GM13977 (cell line): ENCODE measurements at regions not wholly inside any gene's neighbourhood (a gene's known extent, or its start where the extent isn't known, plus 50 kb on each side); places are given as distances from the start of the nearest gene placed in this dataset.

ENCODE experiments used
- DNase-seq: peaks from one replicate; pipeline ENCODE4 v3.0.0; 2012; ENCODE audit warnings: low spot score
- in situ Hi-C: fragments of 300-500 bp; cut with MboI; formaldehyde crosslinking; loops from one replicate; pipeline ENCODE4 v1.12.0; 2022; ENCODE audit warnings: low sequenced_read_pairs, low pct_unique_long_range_greater_than_20kb, mixed read lengths, inconsistent platforms; ENCODE audit not compliant: unreplicated experiment
- TF ChIP-seq, protein P1 (sequence below): IDR thresholded peaks from 2 replicates; pipeline ENCODE4 v1.5.1; 2012; ENCODE audit warnings: mild to moderate bottlenecking, control low read depth; ENCODE audit not compliant: insufficient read depth; ENCODE audit errors: extremely low read depth, missing control alignments

DNA sequence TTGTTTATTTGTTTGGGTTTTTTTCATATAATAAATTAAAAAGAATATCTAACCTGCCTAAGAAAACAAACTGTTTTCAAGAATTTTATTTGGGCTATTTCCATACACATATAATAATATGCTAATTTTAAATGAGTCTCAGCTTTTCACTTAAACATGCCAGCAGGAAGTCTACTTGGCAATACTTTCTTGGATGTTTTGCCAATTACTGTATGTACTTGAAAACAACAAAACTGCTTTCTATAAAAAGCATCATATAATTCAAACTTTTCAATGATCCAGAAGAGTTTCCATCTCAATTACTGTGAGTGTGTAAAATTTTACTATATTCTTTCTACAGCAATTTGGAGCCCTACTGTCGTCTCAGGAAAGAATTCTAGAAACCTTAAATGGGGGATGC lies 961.2 kb downstream of the PCDH17 start:
- in situ Hi-C loops, result no loop called here
- no peak for DNase-seq

DNA sequence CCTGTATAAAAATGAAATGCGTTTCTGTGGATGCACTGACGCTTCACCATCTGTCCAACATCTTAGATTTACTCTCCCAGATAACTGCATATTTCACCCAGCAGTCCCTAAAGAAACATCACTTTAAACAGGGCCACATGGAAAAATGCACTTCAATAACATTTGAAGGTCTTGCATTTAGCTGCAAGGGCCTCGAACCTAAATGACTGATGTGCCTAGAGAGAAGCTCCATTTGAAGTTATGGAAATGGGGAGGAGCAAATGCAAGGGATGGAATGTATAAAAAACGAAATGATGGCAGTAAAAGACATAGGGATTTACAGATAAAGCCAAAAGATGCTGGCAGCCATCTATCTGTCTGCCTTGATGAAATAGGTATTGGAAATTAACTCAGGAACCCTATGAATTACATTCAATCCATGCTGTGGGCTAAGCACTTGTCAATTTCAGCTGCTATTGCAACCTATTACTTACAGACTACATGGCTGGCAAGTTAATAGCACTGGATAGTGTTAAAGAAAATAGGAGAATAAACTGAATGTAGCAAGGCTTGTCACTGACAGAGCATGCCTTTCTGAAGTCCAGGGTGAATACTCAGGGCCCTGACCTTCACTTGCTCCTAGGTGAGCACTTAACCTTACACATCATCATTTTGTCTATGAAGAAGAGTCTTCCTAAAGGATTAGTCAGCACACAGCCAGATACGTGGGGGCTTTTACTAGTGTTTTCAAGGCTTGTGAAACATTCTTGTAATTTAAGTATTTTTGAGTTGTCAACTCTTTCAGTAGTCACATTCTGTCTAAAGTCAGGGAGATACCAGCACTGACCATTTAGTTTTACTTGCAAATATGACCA lies 963.4 kb downstream of the PCDH17 start:
- in situ Hi-C loops, result no loop called here
- DNase-seq, result no peak
- TF ChIP-seq, protein P1, sequence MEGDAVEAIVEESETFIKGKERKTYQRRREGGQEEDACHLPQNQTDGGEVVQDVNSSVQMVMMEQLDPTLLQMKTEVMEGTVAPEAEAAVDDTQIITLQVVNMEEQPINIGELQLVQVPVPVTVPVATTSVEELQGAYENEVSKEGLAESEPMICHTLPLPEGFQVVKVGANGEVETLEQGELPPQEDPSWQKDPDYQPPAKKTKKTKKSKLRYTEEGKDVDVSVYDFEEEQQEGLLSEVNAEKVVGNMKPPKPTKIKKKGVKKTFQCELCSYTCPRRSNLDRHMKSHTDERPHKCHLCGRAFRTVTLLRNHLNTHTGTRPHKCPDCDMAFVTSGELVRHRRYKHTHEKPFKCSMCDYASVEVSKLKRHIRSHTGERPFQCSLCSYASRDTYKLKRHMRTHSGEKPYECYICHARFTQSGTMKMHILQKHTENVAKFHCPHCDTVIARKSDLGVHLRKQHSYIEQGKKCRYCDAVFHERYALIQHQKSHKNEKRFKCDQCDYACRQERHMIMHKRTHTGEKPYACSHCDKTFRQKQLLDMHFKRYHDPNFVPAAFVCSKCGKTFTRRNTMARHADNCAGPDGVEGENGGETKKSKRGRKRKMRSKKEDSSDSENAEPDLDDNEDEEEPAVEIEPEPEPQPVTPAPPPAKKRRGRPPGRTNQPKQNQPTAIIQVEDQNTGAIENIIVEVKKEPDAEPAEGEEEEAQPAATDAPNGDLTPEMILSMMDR, result no peak

More for the DNA sequence above, 961.2 kb downstream of the PCDH17 start:
- TF ChIP-seq, protein P1, result no peak

DNA sequence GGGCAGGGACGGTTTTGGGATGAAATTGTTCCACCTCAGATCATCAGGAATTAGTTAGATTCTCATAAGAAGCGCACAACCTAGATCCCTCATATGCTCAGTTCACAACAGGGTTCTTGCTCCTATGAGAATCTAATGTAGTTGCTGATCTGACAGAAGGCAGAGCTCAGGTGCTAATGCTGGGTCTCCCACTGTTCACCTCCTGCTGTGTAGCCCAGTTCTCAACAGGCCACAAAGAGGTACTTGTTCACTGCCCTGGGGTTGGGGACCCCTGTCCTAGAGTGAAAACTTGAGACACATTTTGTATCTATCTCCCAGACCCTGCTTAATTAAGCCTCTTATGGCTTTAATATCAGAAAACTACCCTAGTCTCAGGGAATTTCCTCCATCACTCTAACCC lies 966.0 kb downstream of the PCDH17 start:
- TF ChIP-seq, protein P1, result no peak
- no peak for DNase-seq
- in situ Hi-C loops, result no loop called here

DNA sequence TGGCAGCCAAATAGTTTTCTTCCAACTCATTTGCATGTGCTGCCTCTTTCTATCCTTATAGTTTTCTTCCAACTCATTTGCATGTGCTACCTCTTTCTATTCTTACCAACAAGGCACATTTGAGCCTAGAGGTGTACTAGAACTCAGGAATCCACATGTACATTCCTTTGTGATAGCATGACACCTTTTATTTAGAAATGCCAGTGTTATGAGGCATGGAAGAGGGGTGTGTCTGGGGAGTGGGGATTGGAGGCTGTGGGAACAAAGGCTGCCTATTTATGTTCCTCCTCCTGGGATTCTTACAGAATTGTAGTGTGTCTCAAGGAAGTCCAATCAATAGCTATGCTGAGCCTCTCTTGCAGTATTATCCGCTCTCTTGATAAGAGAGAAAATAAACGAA lies 966.7 kb downstream of the PCDH17 start:
- TF ChIP-seq, protein P1, result no peak
- in situ Hi-C loops, result no loop called here

DNA sequence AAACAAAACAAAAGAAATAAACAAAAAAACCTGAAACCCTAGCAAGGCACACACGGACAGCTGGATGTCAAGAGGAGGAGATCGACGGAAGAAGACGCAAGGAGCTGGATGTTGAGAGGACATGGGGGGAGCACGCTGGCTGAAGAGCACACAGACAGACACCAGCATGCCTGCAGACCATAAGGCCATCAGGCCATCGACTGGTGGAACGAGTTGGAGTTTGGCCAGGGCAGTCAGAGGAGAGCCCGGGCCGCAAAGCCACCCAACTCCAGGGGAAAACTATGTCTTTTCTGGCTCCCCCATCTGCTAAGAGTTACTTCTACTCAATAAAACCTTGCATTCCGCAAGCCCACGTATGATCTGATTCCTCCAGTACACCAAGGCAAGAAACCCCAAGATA lies 979.6 kb downstream of the PCDH17 start:
- DNase-seq, result no peak
- TF ChIP-seq, protein P1, result no peak
- in situ Hi-C loops, result no loop called here

More for the DNA sequence above, 966.7 kb downstream of the PCDH17 start:
- no peak for DNase-seq

DNA sequence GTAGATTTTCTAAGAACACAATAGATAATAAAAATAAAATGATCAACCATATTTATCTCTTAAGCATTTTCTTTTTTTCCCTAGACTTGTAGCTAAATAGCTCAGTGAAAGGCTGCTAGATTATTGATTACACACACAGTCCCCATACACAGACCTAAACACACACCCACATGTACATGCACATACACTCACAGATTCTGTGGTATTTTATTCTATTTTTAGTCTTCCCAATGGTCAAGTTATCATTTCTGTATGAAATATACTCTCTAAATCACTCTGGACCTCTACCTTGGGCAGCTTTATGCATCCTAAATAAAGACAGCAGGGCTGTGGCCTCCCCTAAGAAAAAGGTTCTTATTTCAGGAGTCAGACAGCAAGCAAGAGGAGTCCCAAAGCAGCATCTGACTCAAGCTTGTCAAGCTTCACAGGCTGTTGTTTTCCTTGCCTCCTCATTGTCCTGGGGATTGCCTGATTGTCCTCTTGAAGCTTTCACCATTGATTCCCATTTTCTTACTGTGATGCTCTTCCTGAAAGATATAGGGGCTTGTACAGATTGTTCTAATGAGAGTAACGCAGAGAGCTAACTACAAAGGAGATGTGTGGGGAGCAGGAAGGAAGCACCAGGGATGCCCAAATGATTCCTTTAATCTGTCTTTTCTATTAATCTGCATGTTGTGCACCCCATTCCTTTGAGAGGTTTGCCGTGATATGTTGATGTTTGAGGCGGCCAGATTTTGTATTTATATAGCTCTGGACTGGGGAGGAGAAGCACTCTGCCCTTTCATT lies 986.5 kb downstream of the PCDH17 start:
- TF ChIP-seq, protein P1, result no peak
- no peak for DNase-seq
- in situ Hi-C loops, result no loop called here
